GM12874 (cell line): ENCODE measurements at regions not wholly inside any gene's neighbourhood (a gene's known extent, or its start where the extent isn't known, plus 50 kb on each side); places are given as distances from the start of the nearest gene placed in this dataset.

Source experiments
- TF ChIP-seq, protein P1 (sequence below): IDR thresholded peaks from 2 replicates; pipeline ENCODE4 v1.5.1; 2011; ENCODE audit warnings: low read depth, mild to moderate bottlenecking, control low read depth, low read length, moderate library complexity; ENCODE audit not compliant: insufficient read depth

GRCh38 chr9:90044710-90045151 lies 439.9 kb downstream of the GADD45G start:
- TF ChIP-seq, protein P1, sequence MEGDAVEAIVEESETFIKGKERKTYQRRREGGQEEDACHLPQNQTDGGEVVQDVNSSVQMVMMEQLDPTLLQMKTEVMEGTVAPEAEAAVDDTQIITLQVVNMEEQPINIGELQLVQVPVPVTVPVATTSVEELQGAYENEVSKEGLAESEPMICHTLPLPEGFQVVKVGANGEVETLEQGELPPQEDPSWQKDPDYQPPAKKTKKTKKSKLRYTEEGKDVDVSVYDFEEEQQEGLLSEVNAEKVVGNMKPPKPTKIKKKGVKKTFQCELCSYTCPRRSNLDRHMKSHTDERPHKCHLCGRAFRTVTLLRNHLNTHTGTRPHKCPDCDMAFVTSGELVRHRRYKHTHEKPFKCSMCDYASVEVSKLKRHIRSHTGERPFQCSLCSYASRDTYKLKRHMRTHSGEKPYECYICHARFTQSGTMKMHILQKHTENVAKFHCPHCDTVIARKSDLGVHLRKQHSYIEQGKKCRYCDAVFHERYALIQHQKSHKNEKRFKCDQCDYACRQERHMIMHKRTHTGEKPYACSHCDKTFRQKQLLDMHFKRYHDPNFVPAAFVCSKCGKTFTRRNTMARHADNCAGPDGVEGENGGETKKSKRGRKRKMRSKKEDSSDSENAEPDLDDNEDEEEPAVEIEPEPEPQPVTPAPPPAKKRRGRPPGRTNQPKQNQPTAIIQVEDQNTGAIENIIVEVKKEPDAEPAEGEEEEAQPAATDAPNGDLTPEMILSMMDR, result no peak

DNA sequence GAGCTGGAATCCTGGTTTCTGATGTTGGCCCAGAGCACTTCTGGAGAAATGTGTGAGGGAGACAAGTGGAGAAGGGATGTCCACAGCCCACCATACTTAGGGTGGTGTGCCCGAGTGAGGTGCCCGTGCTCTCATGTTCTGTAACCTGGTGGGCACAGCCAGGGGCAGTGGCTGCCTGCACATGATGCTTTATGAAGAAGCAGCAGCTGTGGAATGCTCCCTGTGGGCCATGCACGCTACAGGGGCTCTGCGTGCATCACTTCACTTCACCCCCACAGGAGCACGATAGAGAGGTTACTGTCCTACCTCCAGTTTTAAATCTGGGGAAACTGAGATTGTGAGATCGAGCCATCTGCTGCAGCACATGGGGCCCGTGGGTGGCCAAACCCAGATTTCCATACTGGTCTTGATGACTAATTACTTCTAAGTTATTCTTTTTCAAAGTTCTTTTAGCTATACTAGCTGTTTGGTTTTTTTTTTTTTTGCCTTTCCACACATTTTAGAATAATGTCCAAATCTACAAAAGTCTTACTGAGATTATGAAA lies 441.6 kb downstream of the GADD45G start:
- TF ChIP-seq, protein P1, result no peak

- TF ChIP-seq, protein P1, result no peak
Observed at GRCh38 chr9:90047828-90048227, 443.0 kb downstream of the GADD45G start.

- TF ChIP-seq, protein P1, result no peak
Observed at GRCh38 chr9:90052366-90052765, 447.6 kb downstream of the GADD45G start.

GRCh38 chr9:90053027-90053426 lies 448.2 kb downstream of the GADD45G start:
- TF ChIP-seq, protein P1, result peak; percentile 44; the same call in 1 of the 2 replicates

DNA sequence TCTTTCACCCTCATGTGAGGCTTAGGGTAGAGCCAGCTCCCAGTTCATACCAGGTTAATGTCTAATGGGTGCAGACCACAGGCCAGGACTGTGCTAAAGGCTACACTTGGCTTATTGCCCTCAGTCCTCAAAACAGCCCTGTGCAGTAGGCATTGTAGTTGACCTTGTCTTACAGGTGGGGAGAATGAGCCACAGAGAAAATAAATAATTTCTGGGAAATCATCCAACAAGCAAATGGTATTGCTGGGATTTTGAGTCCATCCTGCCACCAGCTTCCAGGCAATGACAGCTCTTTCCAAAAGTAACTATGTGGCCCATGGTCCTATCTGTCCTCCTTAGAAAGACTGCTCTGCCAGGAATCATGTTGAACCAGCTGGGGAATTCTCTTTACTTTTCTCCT lies 450.0 kb downstream of the GADD45G start:
- TF ChIP-seq, protein P1, result no peak

GRCh38 chr9:90055226-90055625 lies 450.4 kb downstream of the GADD45G start:
- TF ChIP-seq, protein P1, result no peak
